NOMO-1 (cell line): ENCODE measurements at regions not wholly inside any gene's neighbourhood (a gene's known extent, or its start where the extent isn't known, plus 50 kb on each side); places are given as distances from the start of the nearest gene placed in this dataset.
A peak's percentile ranks its signal among the peaks of the same experiment; 100 is the strongest.

ENCODE experiments used
- DNase-seq, 2 experiments: peaks; one replicate each; lab custom pipeline; 2025; ENCODE audit not compliant: unreplicated experiment in 2 of 2; lab: John Stamatoyannopoulos, UW

DNA sequence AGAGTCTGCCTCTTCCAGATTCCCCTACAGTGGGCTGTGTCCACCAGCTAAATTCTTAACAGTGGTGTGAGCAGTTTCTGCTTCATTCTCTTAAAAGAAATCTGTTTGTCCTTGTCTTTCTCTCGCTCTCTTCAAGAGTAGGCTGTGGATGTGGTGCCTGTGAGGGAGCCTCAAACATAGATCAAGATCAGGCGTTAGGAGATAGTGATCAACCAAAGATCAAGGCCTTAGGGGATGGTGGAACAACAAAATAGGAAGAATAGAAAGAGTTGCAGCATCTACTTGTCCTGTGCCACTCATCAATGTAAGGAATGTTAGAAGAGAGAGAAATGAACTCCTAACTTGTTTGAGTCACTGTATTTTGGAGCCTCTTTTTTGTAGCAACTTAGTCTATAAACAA lies 144.2 kb downstream of the AASDH start:
- no peak for DNase-seq

DNA sequence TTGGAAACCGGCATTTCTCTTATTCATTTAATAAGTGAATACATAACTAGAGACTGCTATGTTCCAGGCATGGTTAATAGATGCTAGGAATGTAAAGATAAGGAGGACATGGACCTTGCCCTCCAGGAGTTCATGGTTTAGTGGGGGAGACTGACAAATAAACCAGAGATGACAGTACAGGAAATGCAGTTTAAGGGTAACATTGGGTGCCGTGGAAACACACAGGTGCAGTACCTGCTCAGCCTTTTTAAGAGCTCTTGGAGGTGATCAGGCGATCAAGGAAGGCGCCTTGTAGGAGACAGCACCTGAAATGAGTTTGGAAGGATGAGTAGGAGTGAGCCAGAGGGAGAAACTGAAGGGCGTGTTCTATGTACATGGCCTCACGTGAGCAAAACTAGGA lies 145.8 kb downstream of the AASDH start:
- no peak for DNase-seq

DNA sequence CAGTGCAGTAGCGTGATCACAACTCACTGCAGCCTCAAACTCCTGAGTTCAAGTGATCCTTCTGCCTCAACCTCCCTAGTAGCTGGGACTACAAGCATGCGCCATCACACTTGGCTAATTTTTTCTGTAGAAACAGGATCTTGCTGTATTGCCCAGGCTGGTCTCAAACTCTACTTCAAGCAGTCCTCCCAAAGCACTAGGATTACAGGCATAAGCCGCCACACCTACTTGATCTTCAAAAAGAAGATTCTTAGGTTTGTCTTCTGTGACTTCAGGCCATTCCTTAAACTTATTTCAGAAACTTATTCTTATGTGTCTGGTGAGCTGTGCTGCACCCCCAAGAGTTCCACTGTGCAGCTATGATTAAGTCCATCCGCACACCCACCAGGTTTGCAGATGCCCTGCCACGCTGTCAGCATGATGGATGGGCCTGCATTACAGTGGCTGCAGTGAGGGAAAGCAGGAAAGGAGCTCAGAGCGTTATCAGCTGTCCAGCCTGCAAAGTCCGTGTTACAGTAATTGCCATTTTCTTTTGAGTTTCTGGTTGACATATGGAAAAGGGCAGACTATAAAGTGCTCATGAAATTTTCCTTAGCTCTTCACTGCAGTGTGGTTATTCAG lies 146.6 kb downstream of the AASDH start:
- no peak for DNase-seq

DNA sequence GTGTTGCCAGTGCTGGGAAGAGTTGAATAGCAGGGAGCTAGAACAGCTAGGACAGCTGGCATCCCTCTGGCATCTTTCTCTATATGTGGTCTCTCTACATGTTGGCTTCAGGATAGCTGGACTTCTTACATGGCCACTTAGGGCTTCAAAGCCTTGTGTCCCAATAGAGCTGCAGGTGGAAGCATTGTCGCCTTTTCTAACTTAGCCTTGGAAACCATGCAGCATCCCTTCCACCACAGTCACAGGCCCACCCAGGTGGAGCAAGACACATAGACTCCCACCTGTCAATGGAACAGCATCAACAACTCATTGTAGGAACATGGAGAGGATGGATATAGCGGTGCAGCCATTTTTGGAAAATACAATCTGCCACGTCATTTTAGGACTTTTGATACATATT lies 149.0 kb downstream of the AASDH start:
- no peak for DNase-seq

DNA sequence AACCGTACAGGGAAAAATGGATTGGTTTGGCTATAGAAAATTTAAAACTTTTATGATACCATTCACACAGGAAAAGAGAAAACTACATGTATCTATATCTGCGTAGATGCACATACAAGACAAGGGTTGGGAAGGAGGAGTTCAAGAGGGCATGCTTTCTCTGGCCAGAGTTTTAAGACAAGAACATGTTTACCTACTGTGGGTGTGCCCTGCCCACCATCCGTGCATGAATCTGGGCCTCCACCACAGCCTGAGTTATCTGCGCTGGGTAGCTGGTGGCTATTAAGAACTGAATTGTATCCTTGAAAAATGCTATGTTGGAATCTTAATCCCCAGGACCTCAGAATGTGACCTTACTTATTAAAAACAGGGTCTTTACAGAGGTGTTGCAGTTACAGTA lies 151.6 kb downstream of the AASDH start:
- no peak for DNase-seq

DNA sequence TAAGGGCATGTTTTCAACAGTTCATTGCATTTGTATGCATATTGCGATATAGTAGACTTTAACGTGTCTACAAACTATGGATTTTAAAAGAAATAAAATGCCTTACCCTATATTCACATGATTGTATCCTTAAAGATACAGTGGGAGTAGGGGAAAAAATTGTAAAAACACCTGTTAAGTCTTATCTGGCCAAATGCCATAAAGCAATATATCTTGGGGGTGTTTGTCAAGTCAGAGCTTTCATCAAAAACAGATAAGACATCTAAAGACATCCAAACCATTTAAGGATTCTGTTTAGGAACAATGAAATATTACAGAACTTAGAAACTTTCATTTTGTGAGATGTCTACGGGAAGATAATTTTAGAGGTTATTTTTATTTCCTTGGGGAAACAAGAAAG lies 152.3 kb downstream of the AASDH start:
- no peak for DNase-seq

DNA sequence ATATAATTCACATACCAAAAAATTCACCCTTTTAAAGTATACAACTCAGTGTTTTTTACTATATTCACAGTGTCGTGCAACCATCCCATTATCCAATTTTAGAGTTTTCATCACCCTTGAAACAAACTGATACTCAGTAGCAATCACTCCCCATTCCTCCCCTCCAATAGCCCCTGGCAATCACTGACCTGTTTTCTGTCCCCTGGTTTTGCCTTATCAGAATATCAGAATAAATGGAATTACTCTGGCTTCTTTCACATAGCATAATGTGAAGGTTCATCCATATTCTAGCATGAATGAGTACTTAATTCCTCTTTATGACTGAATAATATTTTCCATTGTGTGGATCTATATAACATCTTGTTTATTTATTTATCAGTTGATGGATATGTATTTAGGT lies 153.2 kb downstream of the AASDH start:
- DNase-seq: no peak

DNA sequence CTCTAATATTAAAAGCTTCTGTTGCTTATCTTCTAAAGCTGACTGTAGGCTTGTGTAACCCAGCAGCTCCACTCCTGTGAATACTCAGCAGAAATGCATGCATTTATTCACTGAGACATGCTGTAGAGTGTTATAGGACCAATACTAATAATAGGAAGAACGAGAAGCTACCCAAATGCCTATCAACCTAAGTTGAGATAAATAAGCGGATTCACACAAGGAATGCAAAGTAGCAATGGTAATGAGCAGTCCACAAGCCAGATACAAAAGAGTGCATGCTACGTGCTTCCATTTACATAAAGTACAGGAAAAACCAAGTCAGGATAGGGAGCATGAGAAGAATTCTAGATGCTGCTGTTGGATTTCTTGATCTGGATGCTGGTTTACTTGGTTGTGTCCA lies 155.9 kb downstream of the AASDH start:
- no peak for DNase-seq

DNA sequence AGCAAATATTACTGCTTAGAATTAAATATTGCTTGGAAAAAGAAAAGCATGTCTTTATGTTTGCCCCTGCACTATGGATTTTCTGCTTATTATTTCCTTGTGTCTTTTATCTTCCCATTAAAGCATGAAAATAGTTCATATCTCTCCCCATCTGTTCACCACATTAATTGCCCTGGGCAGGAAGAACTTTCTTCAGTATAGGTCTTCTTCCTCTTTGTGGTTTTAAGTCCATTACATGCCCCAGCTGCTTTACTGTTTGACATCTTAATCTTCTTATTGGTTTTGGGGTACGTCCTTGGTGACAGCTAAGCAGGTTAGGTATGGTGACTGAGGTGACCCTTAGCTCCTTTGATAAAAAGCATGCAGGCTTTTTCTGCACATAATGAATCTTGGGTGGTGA lies 157.3 kb downstream of the AASDH start:
- peak in 1 of 2 experiments; percentile 42 for DNase-seq

DNA sequence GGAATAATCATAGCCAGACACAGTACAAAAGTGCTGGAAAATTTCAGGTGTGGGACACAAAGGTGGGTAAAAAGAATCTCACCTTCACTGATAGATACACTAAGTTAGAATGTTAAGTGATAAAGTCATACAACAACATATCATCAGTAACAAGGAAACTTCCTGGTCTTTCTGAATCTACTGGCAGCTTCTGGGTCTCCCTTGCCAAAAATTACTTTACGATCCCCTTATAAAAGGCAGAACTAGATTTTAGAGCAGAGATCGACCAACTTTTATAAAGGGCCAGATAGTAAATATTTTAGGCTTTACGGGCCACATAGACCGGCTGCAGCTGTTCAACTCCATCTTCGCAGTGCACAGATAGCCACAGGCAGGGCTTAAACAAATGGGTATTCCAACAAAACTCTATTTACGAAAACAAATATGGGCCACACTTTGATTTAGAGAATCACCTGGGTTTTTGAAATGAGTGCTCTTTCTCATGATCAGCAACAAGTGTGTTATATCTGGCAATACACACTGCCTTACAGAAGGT lies 159.9 kb downstream of the AASDH start:
- no peak for DNase-seq

DNA sequence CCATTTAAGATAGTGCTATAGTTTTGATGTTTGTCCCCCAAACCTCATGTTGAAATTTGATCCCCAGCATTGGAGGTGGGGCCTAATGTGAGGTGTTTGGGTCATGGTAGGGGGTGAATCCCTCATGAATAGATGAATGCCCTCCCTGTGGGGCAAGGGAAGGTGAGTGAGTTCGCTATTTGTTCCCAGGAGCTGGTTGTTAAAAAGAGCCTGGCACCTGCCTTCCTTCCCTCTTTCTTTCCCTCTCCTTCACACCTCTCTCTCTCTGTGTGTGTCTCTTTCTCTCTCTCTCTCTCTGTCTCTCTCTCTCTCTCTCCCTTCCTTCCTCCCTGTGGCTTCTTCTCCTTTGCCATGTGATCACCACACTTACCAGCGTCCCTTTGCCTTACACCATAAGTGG lies 160.7 kb downstream of the AASDH start:
- DNase-seq: no peak

DNA sequence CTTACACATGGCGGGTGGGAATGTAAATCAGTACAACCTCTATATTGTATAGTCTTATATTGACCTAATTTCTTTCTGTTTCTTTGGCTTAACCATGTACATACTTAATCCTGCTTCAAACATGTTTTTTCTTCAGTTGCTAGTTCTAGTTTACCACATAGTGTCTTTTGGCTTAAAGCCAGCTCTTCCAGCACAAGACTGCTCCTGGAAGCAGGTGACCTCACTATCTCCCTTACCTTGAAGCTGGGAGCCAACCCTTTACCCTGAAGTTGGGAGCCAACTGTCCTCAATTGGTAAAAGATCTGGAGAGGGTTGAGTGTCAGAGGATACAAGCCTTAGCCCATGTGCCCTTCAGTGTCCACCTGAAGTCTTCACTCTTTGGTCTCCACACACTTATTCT lies 162.7 kb downstream of the AASDH start:
- no peak for DNase-seq

DNA sequence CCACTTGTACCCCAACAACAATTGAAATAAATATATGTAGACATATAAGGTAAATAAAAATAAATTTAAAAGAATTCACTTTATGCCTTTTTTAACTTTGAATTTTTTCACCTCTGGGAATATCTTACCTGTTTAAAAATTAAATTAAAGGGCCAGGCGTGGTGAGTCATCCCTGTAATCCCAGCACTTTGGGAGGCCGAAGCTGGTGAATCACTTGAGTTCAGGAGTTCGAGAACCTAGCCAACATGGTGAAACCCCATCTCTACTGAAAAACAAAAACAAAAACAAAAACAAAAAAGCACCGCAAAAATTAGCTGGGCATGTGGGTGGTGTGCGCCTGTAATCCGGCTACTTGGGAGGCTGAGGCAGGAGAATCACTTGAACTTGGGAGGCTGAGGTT lies 164.8 kb downstream of the AASDH start:
- no peak for DNase-seq

DNA sequence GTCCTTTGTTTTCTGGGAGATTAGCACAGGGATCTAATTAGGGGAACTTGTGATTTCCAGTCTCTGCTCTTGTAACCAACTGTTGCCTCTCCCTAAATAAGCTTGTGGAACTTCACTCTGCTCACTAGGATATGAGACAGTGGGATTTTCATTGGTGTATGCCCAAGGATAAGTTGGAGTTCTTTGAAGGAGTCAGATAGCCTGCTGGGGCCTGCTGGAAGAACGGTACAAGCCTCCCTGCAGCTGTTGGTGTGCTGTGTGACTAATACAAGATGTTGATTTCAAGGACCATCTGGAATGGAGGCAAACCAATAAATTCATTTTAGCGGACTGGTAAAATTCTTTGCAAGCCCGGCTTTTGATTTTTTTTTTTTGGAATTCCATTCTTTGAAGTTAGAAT lies 167.0 kb downstream of the AASDH start:
- DNase-seq: no peak

DNA sequence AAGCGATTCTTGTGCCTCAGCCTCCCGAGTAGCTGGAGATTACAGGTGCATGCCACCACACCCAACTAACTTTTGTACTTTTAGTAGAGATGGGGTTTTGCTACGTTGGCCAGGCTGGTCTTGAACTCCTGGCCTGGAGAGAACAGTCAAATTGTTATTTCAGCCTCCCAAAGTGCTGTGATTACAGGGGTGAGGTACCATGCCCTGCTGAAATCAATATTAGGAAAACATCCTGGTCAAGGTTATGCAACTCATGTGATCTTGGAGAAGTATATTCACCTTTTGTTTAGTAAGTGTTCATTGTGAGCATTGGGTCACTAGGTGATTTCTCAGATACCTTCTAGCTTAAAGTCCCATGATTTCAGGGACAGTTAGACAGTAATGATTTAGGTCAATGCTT lies 167.8 kb downstream of the AASDH start:
- no peak for DNase-seq

DNA sequence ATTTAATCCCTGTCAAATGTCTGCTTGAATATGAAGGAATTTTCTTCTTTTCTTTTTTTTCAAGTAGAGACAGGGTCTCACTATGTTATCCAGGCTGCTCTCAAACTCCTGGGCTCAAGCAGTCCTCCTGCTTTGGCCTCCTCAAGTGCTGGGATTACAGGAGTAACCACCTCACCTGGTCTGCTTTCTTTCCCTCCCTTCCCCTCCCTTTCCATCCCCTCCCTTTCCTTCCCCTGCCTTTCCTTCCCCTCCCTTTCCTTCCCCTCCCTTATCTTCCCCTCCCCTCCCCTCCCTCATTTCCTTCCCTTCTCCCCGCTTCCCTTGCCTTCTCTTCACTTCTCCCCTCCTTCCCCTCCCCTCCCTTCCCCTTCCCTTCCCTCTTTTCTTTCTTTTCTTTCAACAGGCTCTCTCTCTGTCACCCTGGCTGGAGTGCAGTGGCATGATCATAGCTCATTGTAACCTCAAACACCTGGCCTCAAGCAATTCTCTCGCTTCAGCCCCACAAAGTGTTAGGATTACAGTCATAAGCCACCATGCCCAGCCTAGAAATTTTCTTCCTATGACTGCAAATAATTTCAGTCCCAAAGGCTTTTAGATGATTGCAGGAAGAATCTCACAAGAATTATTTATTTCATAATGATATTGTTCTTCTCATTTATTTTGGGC lies 168.9 kb downstream of the AASDH start:
- no peak for DNase-seq

DNA sequence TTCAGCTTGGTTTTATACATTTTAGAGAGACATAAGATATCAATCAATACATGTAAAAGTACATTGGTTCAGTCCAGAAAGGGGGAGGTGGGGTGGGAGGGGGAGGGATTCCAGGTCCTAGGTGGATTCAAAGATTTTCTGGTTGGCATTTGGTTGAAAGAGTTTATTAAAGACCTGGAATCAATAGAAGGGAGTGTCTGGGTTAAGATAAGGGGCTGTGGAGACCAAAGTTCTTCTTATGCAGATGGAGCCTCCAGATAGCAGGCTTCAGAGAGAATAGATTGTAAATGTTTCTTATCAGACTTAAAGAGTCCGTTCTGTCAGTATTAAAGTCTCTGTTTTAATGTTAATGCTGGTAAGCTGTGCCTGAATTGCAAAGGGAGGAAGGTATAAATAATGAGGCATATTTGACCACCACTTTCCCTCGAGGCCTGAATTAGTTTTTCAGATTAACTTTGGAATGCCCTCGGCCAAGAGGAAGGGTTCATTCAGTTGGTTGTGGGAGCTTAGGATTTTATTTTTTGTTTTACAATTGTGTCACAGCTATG lies 169.9 kb downstream of the AASDH start:
- DNase-seq: no peak

DNA sequence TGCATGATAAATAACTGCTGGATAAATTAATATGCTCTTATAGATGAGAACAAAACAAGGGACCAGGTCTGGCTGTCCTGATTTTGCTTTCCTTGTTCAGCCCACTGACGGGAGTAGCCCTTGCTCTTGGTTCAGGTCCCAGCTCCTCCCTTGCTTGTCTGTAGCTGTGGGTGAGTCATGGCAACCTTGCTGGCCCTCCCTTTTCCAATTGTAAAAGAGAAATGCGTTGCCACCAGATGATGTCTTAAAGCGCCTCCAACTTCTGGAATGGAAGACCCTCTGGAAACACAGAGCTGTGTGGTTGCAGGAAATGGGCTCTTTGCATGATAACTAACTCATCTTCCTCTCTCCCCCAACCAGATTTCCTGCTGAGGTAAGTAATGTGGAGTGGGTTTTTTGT lies 171.4 kb downstream of the AASDH start:
- no peak for DNase-seq

DNA sequence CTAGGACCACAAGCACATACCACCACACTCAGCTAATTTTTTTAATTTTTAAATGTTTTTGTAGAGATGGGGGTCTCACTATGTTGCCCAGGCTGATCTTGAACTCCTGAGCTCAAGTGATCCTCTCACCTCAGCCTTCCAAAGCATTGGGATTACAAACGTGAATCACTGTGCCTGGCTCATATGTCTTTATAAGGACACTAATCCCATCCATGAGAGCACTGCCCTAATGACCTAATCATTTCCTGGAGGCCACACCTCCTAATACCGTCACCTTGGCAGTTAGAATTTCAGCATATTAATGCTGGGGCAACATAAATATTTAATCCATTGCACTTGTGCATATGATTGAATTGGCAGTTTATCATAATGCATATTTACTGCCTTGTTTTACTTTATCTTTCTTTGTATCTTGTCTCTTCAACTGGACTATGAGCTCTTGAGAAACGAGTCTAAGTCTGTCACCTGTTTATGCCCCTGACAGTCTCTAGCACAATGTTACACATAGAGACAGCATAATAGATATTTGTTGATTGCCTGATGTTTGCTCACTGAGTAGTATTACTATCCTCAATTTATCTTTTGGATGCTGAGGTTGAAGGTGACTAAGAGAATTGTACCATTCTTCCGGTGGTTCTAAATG lies 172.0 kb downstream of the AASDH start:
- DNase-seq: no peak

DNA sequence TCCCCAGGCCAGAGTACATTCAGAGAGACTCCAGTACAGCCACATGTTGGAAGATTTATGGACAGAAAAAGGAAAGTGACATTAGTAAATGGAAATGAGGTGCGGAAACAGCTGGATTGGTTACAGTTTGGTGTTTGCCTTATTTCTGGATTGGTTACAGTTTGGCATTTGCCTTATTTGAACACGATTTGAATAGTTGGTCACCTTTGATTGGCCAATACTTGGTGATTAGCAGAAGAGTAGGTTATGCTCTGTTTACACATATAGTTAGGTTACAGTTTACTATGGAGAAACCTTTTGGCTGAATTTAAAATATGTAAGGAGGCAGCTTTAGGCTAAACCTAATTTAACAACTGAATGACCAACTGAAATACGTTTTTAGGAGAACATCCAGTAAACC lies 173.7 kb downstream of the AASDH start:
- no peak for DNase-seq

DNA sequence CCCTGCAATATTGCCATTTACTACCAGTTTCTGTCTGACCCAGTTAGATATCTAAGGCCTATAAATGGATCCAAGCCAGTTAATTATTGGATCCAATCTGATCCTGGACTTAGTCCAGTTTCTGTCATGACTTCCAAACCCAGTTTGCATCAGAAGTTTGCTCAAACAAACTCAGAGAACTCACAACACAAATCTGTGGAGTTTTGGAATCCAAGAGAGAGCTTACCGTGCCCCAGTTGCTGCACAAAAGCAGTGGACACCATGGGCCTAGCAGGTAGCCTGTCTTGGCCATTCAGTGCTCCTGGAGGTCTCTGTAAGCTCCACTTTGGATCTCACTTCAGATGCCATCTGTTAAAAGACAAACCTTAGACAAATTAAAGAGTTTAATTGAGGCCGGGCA lies 174.5 kb downstream of the AASDH start:
- no peak for DNase-seq

DNA sequence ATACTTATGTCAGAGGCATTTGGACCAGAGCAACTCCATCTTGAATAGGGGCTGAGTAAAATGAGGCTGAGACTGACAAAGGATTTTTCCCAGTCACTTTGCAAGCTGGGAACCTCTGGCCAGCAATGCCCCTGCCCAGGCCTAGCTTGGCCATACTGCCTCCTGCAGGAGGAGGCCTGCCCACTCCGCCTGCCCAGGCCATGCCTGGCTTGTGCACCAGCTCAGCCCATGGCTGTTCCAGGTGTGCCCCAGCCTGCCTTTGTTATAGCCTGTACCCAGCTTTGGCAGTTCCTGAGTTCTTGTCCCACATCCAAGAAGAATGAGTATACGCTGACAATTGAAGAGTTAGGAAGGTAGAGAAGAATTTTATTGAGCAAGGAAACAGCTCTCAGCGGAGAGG lies 176.1 kb downstream of the AASDH start:
- DNase-seq: no peak
